NCI-H1930 (cell line): ENCODE measurements at regions not wholly inside any gene's neighbourhood (a gene's known extent, or its start where the extent isn't known, plus 50 kb on each side); places are given as distances from the start of the nearest gene placed in this dataset.
"Not testable (repeated sequence)": the region's sequence is repeated elsewhere in the genome, so short reads cannot be mapped to it uniquely, and the experiment has no call there.

Experiments
- DNase-seq, 2 experiments: peaks; one replicate each; lab custom pipeline; 2025; lab: John Stamatoyannopoulos, UW

- DNase-seq, result no peak
Measured at GRCh38 chr7:67475293-67475692, 478.7 kb downstream of the TYW1 start.

GRCh38 chr7:67478066-67478465 is 481.4 kb downstream of the TYW1 start:
- DNase-seq, result no peak

DNA sequence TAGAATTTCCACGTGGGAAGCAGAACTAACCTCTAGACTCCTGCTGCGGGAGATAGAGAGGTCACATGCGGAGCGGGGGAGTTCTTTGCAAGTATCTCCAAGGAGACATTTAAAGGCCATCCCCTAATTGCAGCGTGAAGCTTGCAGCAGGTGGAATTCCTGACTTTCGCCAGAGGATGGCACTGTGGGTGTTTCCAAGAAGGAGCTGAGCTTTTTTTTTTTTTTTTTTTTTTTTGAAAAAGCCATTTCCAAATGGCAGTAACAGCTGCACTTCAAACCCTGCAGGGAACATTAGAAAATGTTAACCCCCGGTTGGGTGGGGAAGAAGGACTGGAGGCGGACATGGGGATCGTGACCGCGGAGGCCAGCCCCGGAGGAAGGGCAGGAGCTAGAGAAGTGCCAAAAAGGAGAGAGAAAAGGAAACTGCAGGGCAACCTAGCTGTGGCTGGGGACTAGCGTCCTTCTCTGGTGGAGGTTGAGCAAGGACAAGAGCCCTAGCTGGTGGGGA is 487.7 kb downstream of the TYW1 start:
- DNase-seq, result peak; percentile 54 to 69

- DNase-seq, result no peak
Measured at GRCh38 chr7:67486401-67486800, 489.8 kb downstream of the TYW1 start.

GRCh38 chr7:67487316-67487715 is 490.7 kb downstream of the TYW1 start:
- DNase-seq, result no peak

GRCh38 chr7:67489881-67490280 is 493.2 kb downstream of the TYW1 start:
- DNase-seq, result no peak

DNA sequence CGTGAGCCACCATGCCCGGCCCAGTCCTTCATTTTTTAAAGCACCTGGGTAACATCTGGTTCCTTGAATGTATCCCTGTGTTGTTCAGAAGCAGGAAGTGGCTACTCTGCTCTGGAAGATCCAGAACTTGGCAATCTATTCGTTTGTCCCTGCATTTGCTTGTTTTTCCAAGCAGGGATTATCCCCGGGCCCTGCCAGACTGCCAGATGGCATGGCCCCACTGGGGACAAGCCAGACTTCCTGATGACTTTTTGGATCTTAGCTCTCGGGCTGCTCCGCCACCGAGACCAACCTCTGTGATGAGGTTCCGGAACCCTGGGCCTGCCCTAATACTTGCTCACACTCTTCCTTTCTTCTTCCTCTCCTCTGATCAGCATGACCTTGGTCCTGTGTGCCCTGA is 496.7 kb downstream of the TYW1 start:
- DNase-seq, result no peak

DNA sequence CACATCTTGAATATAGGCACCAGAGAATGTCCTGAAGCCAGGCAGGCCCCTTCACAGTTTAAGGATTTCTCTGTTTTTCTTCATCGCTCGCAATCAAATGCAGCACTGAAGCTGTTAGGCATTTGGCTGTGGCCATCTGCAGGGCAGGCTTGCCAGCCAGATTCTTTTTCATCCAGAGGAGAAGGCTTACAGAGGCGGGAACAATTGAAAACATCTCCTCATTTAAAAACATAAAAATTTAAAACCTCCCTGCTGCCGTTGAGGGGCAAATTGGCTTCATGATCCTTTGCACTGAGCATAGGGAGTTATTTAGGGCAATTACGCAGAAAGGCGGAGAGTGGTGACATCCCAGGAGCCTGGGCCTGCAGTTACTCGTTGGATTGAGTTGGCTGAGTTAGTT is 500.0 kb downstream of the TYW1 start:
- no peak for DNase-seq

- not testable (repeated sequence) for DNase-seq
Measured at GRCh38 chr7:67497914-67498313, 501.3 kb downstream of the TYW1 start.

GRCh38 chr7:67502929-67503328 is 506.3 kb downstream of the TYW1 start:
- no peak for DNase-seq

GRCh38 chr7:67505449-67505848 is 508.8 kb downstream of the TYW1 start:
- DNase-seq, result no peak

DNA sequence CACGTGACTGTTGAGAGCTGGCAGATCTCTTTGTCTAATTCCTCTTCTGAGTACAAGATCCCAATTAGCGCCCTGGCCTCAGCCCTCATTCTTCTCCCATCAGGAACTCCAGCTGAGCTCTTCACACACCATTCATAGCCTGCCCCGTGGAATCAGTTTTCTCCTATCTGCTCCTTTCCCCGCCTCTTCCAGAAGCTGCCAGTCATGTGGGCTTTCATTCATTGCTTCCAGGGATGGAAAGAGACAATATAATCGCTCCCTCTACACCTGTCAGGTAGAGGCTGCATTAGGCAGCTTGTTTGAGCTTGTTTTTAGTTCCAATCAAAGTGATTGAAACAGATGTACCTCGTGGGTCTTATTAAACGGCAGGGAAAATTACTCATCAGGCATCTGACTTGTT is 515.8 kb downstream of the TYW1 start:
- peak; percentile 81 to 92 for DNase-seq

GRCh38 chr7:67518580-67518979 is 521.9 kb downstream of the TYW1 start:
- DNase-seq, result no peak

- DNase-seq, result no peak
Measured at GRCh38 chr7:67519171-67519570, 522.5 kb downstream of the TYW1 start.

DNA sequence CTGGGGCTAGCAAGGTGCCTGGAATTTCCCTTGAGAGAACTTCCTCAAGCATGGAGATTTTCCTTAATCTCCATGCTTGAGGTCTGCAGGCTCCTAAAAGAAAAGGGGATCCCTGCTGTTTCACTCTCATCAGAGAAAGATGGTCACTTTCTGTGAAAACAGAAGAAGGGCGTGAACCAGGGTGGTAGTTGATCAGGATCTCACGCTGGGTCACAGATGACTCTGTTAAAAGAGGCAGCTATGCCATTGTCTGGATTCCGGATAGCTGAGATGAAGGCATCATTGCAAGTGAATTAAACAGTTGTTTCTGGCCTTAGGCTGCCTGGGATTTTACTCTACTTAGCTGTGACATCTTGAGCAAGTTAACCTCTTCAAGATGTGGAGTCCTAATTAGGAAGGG is 525.9 kb downstream of the TYW1 start:
- no peak for DNase-seq

DNA sequence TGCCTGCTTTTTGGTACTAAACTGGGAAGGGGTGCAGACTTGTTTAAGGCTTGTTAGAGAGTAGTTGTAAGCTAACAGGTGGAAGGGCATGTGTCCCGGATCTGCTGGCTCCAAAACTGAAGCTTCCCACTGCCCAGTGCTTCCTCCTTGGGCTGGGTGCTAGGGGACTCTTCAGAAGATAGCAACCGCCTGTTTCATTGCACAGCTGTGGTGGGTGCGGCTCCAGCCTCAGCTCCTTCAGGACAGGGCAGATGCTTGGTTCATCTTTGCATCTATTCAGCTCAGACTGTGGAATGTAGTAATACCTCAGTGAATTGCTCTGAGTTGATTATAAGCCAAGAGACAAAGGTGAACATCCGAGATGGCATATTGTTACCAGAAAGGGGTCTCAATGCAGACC is 527.1 kb downstream of the TYW1 start:
- DNase-seq, result no peak

- peak in 1 of 2 experiments; percentile 23 for DNase-seq
Measured at GRCh38 chr7:67525588-67525987, 529.0 kb downstream of the TYW1 start.

GRCh38 chr7:67535241-67535989 is 538.8 kb downstream of the TYW1 start:
- DNase-seq, result no peak

GRCh38 chr7:67542916-67543315 is 546.3 kb downstream of the TYW1 start:
- DNase-seq, result no peak

DNA sequence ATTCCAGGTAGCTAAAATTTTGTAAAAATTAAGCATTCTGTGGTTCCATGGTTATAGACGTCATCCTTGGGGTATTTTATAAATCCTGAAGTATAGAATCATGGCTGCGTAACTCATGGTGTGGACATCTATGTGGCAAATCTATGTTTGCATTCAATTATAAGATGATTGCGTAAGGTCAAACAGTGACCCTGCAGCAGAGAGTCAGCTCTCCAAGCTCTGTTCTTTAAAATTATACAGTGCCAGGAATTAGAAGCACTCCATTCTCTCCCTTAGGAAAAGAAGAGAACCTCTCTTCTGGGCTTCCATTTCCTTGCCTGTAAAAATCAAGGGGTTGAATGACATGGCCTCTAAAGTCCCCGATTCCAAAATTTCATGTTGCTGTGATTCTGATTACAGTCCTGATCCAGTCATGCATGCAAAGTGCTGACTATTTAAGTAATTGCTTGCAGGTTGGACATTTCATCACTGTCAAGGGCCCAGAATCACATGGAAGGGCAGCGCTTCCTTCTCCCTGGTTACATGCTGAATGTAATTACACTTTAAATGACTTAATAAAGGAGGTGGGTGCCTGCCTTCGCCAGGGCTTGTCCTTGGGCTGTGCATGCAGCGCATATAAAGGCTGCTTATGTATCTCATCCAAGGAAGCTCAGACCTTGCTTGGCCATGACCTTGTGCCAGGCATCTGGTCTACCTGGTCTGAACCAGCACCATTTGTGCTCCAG is 550.7 kb downstream of the TYW1 start:
- DNase-seq, result no peak

DNA sequence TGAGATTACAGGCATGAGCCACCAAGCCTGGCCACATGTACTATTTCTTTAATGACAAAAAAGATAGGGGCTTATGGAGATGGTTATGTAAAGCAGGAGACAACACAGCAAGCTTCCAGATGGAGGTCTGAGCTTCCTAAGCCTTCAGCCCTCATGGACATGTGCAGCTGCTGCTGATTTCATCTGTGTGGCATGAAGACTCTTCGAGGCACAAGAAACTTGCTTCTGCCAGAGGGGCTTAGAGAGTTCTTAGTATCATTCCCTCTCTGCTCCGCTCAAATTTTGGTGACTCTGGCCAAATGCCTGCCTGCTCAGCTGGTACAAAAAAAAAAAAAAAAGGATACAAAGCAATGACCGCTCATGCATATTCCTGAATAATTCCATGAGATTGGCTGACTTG is 552.5 kb downstream of the TYW1 start:
- DNase-seq, result no peak

- DNase-seq, result no peak
Measured at GRCh38 chr7:67550801-67551436, 554.3 kb downstream of the TYW1 start.

- no peak for DNase-seq
Measured at GRCh38 chr7:67552738-67553137, 556.1 kb downstream of the TYW1 start.
